Stimulated activated CD4-positive, alpha-beta T cell treated with anti-CD3 and anti-CD28 coated beads, Interleukin-12 subunit alpha, Interleukin-12 subunit beta, amount 100 ng/mL, for 24 hours (primary cell): ENCODE measurements at regions not wholly inside any gene's neighbourhood (a gene's known extent, or its start where the extent isn't known, plus 50 kb on each side); places are given as distances from the start of the nearest gene placed in this dataset.

Source experiments
- DNase-seq, 2 experiments: peaks; one replicate each; pipeline ENCODE4 v3.0.0-alpha.2; 2020; ENCODE audit warnings: low read depth in 2 of 2

DNA sequence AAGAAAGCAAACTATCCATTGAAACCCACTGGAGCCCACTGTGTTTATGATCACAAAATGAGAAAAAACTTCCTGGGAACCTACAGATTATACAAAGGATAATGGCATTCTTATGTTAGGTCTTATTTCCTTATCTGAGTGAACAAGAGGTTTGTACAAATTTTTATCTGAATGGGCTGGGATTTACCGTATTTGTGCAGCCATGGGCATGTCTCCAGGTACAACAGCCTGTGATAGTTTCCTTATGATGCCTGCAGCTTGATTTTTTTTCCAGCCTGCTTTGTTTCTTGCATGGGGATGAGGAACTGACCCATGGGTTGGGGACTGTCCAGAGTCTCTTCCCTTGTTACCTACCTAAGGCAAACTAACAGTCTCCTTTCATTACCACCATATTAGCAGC is 244.0 kb upstream of the RBMY1B start:
- DNase-seq, result no peak

DNA sequence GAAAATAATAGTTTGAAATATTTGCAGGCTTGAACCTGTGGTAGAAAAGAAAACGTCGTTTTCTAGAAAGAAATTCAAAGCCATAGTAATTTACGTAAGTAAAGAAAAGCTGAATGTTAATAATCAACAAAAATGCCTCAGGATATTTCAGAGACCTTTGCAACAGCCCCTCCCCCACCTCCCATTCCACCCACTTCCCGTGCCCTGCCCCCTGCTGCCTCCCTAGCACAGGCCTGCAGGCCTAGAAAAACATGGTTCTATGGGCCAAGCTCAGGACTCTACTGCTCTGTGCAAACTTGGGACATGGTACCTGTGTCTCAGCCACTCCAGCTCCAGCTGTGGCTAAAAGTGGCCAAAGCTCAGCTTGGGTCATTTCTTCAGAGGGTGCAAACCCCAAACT is 223.4 kb upstream of the RBMY1B start:
- no peak for DNase-seq

DNA sequence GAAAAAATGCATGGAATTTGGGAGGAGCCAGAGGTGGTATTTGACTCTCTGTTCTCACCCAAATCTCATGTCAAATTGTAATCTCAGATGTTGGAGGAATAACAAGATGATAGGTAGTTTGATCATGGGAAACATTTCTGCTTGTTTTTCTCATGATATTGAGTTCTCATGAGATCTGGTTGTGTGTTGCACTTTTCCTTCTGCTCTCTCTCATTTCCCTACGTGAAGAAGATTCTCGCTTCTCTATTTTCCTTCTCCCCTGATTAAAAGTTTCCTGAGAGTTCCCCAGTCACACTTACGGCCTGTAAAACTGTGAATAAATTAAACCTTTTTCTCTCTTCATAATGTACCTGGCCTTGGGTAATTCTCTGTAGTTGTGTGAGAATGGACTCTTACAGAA is 222.2 kb upstream of the RBMY1B start:
- DNase-seq, result no peak

DNA sequence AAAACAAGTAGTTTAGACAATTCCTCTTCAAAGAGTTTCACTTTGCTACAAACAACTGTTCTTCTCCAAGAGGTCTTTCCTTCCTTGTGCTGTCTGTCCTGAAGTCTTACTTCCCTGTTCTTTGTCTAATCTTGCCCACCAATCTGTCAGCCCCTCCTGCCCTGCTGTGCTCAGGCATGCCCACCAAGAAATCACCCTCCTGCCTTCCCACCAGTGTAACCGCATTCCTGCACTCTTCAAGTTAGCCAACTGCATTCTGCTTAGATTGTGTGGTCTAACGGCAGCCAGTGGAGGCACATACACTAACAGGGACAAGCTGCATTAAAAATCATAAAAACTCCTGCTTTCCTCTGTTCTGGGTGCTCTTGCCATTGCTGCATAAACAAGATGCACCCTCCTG is 215.9 kb upstream of the RBMY1B start:
- no peak for DNase-seq

DNA sequence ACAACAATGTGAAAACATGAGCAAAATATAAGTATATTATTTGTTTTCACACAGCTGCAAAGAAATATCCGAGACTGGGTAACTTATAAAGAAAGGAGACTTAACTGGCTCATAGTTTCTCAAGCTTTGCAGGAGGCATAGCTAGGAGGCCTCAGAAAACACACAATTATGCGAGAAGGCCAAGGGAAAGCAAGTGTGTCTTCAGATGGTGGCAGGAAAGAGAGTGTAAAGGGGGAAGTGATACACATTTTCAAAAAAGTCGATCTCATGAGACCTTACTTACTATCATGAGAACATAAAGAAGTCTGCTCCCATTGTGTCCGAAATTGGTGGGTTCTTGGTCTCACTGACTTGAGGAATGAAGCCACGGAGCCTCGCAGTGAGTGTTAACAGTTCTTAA is 208.9 kb upstream of the RBMY1B start:
- DNase-seq, result no peak

DNA sequence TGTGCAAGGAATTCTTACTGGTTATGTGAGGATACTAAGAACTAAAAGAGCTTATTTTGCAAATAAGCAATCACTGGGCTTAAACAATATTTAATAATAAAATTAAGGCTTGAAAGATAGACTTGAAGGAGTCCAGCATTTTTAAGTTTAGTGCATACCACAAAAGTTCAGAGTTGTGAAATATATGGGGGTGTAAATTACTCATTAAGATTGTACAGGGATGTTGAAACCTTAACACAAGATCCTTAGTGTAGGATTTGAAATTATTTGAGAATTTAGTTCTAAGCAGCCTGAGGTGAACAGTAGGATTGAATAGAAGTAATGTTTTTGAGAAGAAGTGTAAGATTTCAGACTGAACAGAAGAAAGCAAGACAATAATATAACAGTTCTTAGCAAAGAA is 195.8 kb upstream of the RBMY1B start:
- DNase-seq, result no peak
